ENCODE measurements at regions not wholly inside any gene's neighbourhood (a gene's known extent, or its start where the extent isn't known, plus 50 kb on each side); places are given as distances from the start of the nearest gene placed in this dataset.

- H3K4me1 ChIP-seq, result no peaks in the 10 kb centered on the region
- H3K36me3 ChIP-seq, result no peaks in the 10 kb centered on the region
- no peak overlapping the region for H3K4me3 ChIP-seq
- intact Hi-C loops (cut with DNase I), result no loop called here
- H3K27ac ChIP-seq, result no peak overlapping the region
- H3K9me3 ChIP-seq, result no peaks in the 10 kb centered on the region
- TF ChIP-seq POLR2A (IDR thresholded peaks at IDR 0.05) (no peak), POLR2AphosphoS5 (IDR thresholded peaks at IDR 0.05; ENCODE audit: insufficient read depth in 1 of 2, low read depth in 1 of 2) (no peak)
- TF ChIP-seq, protein P1, sequence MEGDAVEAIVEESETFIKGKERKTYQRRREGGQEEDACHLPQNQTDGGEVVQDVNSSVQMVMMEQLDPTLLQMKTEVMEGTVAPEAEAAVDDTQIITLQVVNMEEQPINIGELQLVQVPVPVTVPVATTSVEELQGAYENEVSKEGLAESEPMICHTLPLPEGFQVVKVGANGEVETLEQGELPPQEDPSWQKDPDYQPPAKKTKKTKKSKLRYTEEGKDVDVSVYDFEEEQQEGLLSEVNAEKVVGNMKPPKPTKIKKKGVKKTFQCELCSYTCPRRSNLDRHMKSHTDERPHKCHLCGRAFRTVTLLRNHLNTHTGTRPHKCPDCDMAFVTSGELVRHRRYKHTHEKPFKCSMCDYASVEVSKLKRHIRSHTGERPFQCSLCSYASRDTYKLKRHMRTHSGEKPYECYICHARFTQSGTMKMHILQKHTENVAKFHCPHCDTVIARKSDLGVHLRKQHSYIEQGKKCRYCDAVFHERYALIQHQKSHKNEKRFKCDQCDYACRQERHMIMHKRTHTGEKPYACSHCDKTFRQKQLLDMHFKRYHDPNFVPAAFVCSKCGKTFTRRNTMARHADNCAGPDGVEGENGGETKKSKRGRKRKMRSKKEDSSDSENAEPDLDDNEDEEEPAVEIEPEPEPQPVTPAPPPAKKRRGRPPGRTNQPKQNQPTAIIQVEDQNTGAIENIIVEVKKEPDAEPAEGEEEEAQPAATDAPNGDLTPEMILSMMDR (IDR thresholded peaks at IDR 0.05), result no peak
- no peak for DNase-seq (ENCODE audit: extremely low spot score in 2 of 2)
- H3K27me3 ChIP-seq, result no peaks in the 10 kb centered on the region
Measured at GRCh38 chr3:16658004-16658924, 53.0 kb upstream of the DAZL start.

DNA sequence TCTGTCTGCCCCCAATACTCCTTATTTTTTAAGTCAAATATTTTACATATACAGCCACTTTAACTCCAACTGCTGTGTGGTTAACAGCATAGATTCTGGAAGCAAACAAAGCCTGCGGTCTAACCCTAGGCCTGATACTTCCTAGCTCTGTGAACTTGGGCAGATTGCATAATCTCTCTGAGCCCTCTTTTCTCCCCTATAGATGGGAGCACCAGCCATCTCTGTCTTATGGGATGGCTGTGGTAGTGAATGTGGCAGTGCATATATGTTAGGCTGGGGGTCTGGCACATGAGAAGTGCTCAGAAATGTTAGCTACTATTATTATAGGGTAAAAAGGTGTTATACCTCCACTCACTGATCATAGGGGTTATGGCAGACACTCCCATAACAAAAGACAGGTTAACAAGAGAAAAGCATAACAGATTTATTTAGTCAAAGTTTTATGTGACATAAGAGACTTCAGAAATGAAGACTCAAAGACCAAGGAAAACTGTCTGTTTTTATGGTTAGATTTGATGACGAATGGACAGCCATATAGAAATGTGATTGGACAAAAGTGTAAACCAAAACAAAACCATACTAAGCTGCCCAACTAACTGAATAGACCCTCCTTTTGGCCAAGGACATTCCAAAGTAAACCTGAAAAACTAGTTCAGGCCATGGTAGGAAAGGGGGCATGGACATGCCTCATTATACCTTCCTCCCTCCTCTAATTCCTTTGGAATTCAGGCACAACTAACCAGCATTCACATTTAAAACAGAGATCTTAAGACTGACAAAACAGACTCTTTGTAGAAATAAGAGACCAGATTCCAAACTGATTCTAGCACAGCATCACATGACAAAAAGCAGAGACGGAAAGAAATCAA is 53.9 kb upstream of the DAZL start:
- Histone ChIP-seq H3K36me3 (no peaks in the 10 kb centered on the region), H3K4me3 (no peak overlapping the region), H3K27me3 (no peaks in the 10 kb centered on the region), H3K9me3 (no peaks in the 10 kb centered on the region), H3K4me1 (no peaks in the 10 kb centered on the region), H3K27ac (no peak overlapping the region)
- DNase-seq (ENCODE audit: extremely low spot score in 2 of 2), result no peak
- intact Hi-C loops (cut with DNase I), result no loop called here
- TF ChIP-seq POLR2AphosphoS5 (IDR thresholded peaks at IDR 0.05; ENCODE audit: insufficient read depth in 1 of 2, low read depth in 1 of 2), result no peak
- TF ChIP-seq, protein P1 (IDR thresholded peaks at IDR 0.05), result no peak
- no peak for TF ChIP-seq POLR2A (IDR thresholded peaks at IDR 0.05)

DNA sequence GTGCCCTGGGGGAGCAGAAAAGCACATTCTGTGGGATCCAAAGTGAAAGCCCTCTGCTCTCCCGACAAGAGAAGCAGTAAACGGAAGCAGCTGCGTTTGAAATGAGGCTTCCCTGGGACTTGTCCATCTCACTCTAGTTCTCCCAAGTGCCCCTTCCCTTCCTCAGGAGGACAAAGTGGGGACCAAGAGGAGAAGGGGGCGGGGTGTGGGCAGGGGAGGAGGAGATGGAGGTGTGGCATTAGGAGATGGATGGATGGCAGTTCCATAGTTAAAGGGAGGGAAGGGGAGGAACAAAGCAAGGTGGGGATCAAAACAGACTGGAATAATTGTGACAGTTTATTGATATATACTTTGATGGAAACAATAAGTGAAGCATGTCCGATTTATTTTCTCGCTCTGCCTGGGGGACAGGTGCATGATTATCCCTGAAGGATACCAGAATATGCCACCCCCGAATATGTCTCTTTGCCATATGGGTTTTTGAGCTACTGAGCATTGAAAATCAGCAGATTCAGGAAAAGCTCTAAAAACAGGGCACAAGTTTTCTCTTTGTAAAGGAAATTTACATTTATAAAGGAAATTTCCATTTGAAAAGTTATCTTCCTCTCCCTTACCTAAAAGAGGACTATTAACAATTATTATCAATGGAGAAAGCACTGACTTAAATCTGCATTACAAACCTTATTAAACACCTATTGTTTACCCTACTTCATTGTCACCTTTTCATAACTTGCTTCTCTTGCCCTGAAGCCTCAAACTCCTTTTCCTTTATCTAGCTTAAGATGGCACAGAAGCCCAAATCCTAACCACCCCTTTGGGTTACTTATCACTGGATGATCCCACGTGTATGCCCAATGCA is 58.9 kb upstream of the DAZL start:
- Histone ChIP-seq H3K4me3 (no peak overlapping the region), H3K4me1 (no peaks in the 10 kb centered on the region), H3K27me3 (no peaks in the 10 kb centered on the region), H3K9me3 (no peaks in the 10 kb centered on the region), H3K27ac (no peak overlapping the region), H3K36me3 (no peaks in the 10 kb centered on the region)
- DNase-seq (ENCODE audit: extremely low spot score in 2 of 2), result no peak
- TF ChIP-seq, protein P1 (IDR thresholded peaks at IDR 0.05), result no peak
- TF ChIP-seq POLR2A (IDR thresholded peaks at IDR 0.05), result no peak
- no peak for TF ChIP-seq POLR2AphosphoS5 (IDR thresholded peaks at IDR 0.05; ENCODE audit: insufficient read depth in 1 of 2, low read depth in 1 of 2)
- intact Hi-C loops (cut with DNase I), result no loop called here

GRCh38 chr3:16665282-16665741 is 60.1 kb upstream of the DAZL start:
- DNase-seq (ENCODE audit: extremely low spot score in 2 of 2), result no peak
- H3K9me3 ChIP-seq, result no peaks in the 10 kb centered on the region
- H3K4me3 ChIP-seq, result no peak overlapping the region
- no peaks in the 10 kb centered on the region for H3K4me1 ChIP-seq
- H3K27me3 ChIP-seq, result no peaks in the 10 kb centered on the region
- no peak for TF ChIP-seq POLR2AphosphoS5 (IDR thresholded peaks at IDR 0.05; ENCODE audit: insufficient read depth in 1 of 2, low read depth in 1 of 2)
- TF ChIP-seq, protein P1 (IDR thresholded peaks at IDR 0.05), result no peak
- no peak for TF ChIP-seq POLR2A (IDR thresholded peaks at IDR 0.05)
- H3K27ac ChIP-seq, result no peak overlapping the region
- no peaks in the 10 kb centered on the region for H3K36me3 ChIP-seq
- intact Hi-C loops (cut with DNase I), result no loop called here

All from vagina (tissue), 2 donors.